A204.1 (cell line): ENCODE measurements at regions not wholly inside any gene's neighbourhood (a gene's known extent, or its start where the extent isn't known, plus 50 kb on each side); places are given as distances from the start of the nearest gene placed in this dataset.
"Not testable (repeated sequence)": the region's sequence is repeated elsewhere in the genome, so short reads cannot be mapped to it uniquely, and the experiment has no call there.

ENCODE experiments used
- FAIRE-seq: peaks from 2 replicates; lab custom pipeline; 2012; peaks lifted over from hg19 to GRCh38; lab: Jason Lieb, UNC

- no peak for FAIRE-seq
Measured at GRCh38 chr2:238600506-238601432, 174.0 kb downstream of the ASB1 start.

- no peak for FAIRE-seq
Measured at GRCh38 chr2:238601433-238602222, 174.9 kb downstream of the ASB1 start.

GRCh38 chr2:238602223-238602960 lies 175.7 kb downstream of the ASB1 start:
- FAIRE-seq = no peak

- no peak for FAIRE-seq
Measured at GRCh38 chr2:238603596-238603995, 176.9 kb downstream of the ASB1 start.

GRCh38 chr2:238606311-238606710 lies 179.6 kb downstream of the ASB1 start:
- FAIRE-seq = no peak

- FAIRE-seq = no peak
Measured at GRCh38 chr2:238613610-238614009, 186.9 kb downstream of the ASB1 start.

GRCh38 chr2:238614376-238614775 lies 187.6 kb downstream of the ASB1 start:
- FAIRE-seq = no peak

GRCh38 chr2:238615187-238615586 lies 188.5 kb downstream of the ASB1 start:
- no peak for FAIRE-seq

GRCh38 chr2:238616681-238617080 lies 190.0 kb downstream of the ASB1 start:
- no peak for FAIRE-seq

- FAIRE-seq = not testable (repeated sequence)
Measured at GRCh38 chr2:238618494-238619283, 192.0 kb downstream of the ASB1 start.

- no peak for FAIRE-seq
Measured at GRCh38 chr2:238627899-238628298, 201.2 kb downstream of the ASB1 start.

- FAIRE-seq = no peak
Measured at GRCh38 chr2:238629064-238629463, 202.3 kb downstream of the ASB1 start.

GRCh38 chr2:238631491-238632180 lies 204.9 kb downstream of the ASB1 start:
- FAIRE-seq = no peak

GRCh38 chr2:238632181-238633060 lies 205.7 kb downstream of the ASB1 start:
- FAIRE-seq = no peak

- FAIRE-seq = no peak
Measured at GRCh38 chr2:238633426-238634328, 206.9 kb downstream of the ASB1 start.

- no peak for FAIRE-seq
Measured at GRCh38 chr2:238634701-238635357, 208.1 kb downstream of the ASB1 start.

GRCh38 chr2:238635647-238636051 lies 208.9 kb downstream of the ASB1 start:
- FAIRE-seq = no peak

- no peak for FAIRE-seq
Measured at GRCh38 chr2:238636269-238637073, 209.7 kb downstream of the ASB1 start.
